ENCODE measurements at regions not wholly inside any gene's neighbourhood (a gene's known extent, or its start where the extent isn't known, plus 50 kb on each side); places are given as distances from the start of the nearest gene placed in this dataset.

DNA sequence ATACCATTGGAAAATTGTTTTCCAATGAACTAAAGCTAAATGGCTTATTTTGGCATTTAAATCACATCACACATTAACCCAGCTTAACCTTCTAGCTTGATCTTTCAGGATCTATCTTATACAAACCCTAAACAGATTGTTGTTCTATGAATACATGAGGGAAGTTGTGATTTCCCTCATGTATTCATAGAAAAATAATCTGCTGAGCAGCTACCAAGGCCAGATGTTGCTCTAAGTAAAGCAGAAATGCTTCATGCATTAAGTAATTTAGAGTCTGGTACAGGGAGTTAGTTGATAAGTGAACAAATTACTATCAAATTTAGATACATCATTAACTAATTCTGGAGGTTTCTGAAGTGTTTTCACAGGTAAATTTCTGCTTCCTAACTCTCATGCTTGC lies 204.6 kb upstream of the ANO3 start:
- H3K4me1 ChIP-seq (ENCODE audit: insufficient read depth, low read length) = no peaks in the 10 kb centered on the region
- no peaks in the 10 kb centered on the region for H3K27me3 ChIP-seq (ENCODE audit: insufficient read depth, low read length)
- no peaks in the 10 kb centered on the region for H3K36me3 ChIP-seq (ENCODE audit: insufficient read depth, low read length)
- no peak overlapping the region for H3K4me3 ChIP-seq (ENCODE audit: low read length)
- H3K9ac ChIP-seq (ENCODE audit: low read depth, low read length) = no peak overlapping the region
- no peak overlapping the region for H3K27ac ChIP-seq (ENCODE audit: low read depth, low read length)
- H3K9me3 ChIP-seq (ENCODE audit: insufficient read depth, low read depth, low read length) = no peaks in the 10 kb centered on the region

DNA sequence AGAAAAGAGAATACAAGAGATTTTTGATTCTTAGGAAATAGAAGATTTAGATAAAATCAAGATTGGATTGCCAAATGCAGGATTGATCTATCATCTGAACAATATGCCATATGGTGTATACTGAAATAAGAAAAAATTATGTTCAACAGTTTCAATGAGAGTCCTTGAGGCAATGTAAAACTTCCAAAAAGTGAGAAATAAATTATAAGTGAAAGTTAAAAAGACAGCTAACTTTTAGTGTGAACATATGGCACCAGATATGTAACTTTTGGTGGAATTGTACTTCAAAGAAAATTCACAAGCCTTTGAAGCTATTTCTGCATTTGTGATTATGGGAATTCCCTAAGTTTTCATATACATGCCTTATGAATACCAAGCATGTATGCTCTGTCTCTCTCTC lies 200.5 kb upstream of the ANO3 start:
- no peaks in the 10 kb centered on the region for H3K4me1 ChIP-seq (ENCODE audit: insufficient read depth, low read length)
- H3K4me3 ChIP-seq (ENCODE audit: low read length) = no peak overlapping the region
- H3K9me3 ChIP-seq (ENCODE audit: insufficient read depth, low read depth, low read length) = no peaks in the 10 kb centered on the region
- no peak overlapping the region for H3K9ac ChIP-seq (ENCODE audit: low read depth, low read length)
- no peak overlapping the region for H3K27ac ChIP-seq (ENCODE audit: low read depth, low read length)
- no peaks in the 10 kb centered on the region for H3K27me3 ChIP-seq (ENCODE audit: insufficient read depth, low read length)
- no peaks in the 10 kb centered on the region for H3K36me3 ChIP-seq (ENCODE audit: insufficient read depth, low read length)

DNA sequence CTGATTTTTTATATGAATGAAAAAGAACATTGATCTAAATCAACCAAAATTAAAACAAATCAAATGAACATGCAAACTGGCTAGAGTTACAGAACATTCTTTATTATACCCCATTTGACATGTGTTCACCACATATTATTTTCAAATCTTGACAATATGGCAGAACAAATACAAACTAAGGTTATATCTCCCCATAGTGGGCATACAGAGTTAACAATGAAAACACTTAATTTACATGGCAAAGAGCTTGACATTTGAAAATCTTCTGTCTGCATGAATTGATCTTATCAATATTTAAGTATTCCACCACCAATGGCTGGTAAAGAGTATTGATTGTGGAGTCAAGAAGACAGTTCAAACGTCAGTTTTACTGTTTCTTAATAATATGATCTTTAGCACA lies 197.9 kb upstream of the ANO3 start:
- Histone ChIP-seq H3K4me3 (ENCODE audit: low read length) (no peak overlapping the region), H3K4me1 (ENCODE audit: insufficient read depth, low read length) (no peaks in the 10 kb centered on the region)
- WGBS = no CpG with 5 or more reads among the region's 1 CpG

DNA sequence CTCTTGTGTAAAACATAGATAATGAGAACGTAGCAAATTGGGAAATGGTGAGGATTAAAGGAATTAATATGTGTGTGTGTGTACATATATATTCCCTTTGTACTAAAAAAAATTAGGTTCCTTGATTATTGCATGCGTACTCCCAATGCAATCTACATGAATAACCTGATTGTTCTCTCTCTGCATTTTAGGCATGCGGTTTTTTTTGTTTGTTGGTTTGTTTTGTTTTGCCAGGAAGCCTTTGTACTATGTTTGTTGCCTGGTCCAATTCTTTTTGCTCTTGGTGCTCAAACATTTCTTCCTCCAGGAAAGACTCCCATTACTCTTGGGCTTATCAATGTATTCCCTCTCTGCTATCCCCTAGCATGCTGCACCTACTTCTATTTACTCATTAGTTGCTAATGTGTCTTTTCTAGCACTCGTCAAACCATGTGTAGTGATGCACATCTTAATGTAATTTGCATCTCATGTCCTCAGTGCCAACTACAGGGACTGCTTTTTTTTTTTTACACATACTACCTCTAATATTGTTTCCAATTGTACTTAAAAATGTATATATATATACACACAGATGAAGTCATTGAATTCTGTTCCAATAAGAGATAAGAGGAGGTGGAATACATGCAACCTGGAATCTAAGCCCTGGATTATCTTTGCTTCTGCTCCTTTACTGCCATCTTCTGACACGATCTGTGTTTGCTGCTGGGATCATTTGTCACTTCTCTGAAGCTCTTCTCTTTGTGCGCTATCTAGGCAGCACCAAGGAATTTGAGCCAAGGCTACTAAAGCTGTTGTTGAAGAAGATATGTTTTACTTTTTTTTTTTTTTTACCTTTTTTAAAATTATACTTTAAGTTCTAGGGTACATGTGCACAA lies 197.2 kb upstream of the ANO3 start:
- no peaks in the 10 kb centered on the region for H3K27me3 ChIP-seq (ENCODE audit: insufficient read depth, low read length)
- no peak overlapping the region for H3K4me3 ChIP-seq (ENCODE audit: low read length)
- H3K9me3 ChIP-seq (ENCODE audit: insufficient read depth, low read depth, low read length) = no peaks in the 10 kb centered on the region
- no peak overlapping the region for H3K9ac ChIP-seq (ENCODE audit: low read depth, low read length)
- 63% methylated on average over 3 of the region's 6 CpGs for WGBS
- H3K36me3 ChIP-seq (ENCODE audit: insufficient read depth, low read length) = no peaks in the 10 kb centered on the region
- no peaks in the 10 kb centered on the region for H3K4me1 ChIP-seq (ENCODE audit: insufficient read depth, low read length)
- no peak overlapping the region for H3K27ac ChIP-seq (ENCODE audit: low read depth, low read length)

More for the DNA sequence above, 197.9 kb upstream of the ANO3 start:
- Histone ChIP-seq H3K27ac (ENCODE audit: low read depth, low read length) (no peak overlapping the region), H3K9ac (ENCODE audit: low read depth, low read length) (no peak overlapping the region), H3K27me3 (ENCODE audit: insufficient read depth, low read length) (no peaks in the 10 kb centered on the region), H3K36me3 (ENCODE audit: insufficient read depth, low read length) (no peaks in the 10 kb centered on the region), H3K9me3 (ENCODE audit: insufficient read depth, low read depth, low read length) (no peaks in the 10 kb centered on the region)

DNA sequence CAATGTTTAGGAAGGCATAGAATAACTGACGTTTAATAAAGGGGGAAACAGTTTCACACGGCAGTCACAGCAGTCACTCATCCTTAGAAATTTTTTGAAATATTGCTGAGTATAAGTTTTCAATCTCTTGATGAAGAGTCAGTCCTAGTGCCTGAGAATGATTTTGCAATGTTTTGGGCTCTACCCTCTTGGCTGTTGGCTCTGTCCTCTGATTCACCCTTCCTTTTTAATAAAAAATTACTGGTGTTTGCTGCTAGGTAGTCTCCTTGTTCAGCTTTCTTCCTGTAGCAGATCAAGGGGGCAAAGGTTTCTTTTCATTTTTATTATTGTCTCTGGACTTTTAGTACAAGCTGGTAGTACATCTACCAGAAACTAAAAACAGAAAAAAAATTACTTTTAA lies 194.3 kb upstream of the ANO3 start:
- no peak overlapping the region for H3K9ac ChIP-seq (ENCODE audit: low read depth, low read length)
- H3K27ac ChIP-seq (ENCODE audit: low read depth, low read length) = no peak overlapping the region
- peaks cover 2% of the 10 kb centered on the region; the same call in 1 of the 2 replicates for H3K4me1 ChIP-seq (ENCODE audit: insufficient read depth, low read length)
- H3K4me3 ChIP-seq (ENCODE audit: low read length) = no peak overlapping the region
- no peaks in the 10 kb centered on the region for H3K9me3 ChIP-seq (ENCODE audit: insufficient read depth, low read depth, low read length)
- H3K27me3 ChIP-seq (ENCODE audit: insufficient read depth, low read length) = no peaks in the 10 kb centered on the region
- no peaks in the 10 kb centered on the region for H3K36me3 ChIP-seq (ENCODE audit: insufficient read depth, low read length)
- 97% methylated on average over 2 of the region's 2 CpGs for WGBS

DNA sequence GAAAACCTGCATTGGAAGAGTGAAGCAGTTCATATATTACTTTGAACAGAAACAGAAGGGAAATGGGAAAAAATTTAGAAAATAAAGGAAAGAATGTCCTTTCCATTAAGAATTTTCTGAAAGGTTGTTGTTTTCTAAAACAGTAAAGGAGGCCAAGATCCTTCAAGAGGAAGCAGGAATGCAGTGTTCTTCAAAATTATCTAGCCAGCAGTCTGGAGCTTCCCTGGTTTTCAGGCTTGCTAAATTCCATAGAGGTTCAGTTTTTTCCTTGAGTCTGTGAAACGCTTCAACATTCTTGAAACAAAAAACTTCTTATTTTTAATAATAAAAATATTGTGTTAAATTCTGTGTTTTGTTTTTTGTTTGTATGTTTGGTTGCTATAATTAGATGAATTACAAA lies 189.0 kb upstream of the ANO3 start:
- Histone ChIP-seq H3K4me3 (ENCODE audit: low read length) (no peak overlapping the region), H3K27ac (ENCODE audit: low read depth, low read length) (no peak overlapping the region), H3K9me3 (ENCODE audit: insufficient read depth, low read depth, low read length) (no peaks in the 10 kb centered on the region), H3K36me3 (ENCODE audit: insufficient read depth, low read length) (no peaks in the 10 kb centered on the region), H3K9ac (ENCODE audit: low read depth, low read length) (no peak overlapping the region), H3K4me1 (ENCODE audit: insufficient read depth, low read length) (peaks cover 19% of the 10 kb centered on the region), H3K27me3 (ENCODE audit: insufficient read depth, low read length) (no peaks in the 10 kb centered on the region)
- WGBS = no CpG with 5 or more reads among the region's 1 CpG

DNA sequence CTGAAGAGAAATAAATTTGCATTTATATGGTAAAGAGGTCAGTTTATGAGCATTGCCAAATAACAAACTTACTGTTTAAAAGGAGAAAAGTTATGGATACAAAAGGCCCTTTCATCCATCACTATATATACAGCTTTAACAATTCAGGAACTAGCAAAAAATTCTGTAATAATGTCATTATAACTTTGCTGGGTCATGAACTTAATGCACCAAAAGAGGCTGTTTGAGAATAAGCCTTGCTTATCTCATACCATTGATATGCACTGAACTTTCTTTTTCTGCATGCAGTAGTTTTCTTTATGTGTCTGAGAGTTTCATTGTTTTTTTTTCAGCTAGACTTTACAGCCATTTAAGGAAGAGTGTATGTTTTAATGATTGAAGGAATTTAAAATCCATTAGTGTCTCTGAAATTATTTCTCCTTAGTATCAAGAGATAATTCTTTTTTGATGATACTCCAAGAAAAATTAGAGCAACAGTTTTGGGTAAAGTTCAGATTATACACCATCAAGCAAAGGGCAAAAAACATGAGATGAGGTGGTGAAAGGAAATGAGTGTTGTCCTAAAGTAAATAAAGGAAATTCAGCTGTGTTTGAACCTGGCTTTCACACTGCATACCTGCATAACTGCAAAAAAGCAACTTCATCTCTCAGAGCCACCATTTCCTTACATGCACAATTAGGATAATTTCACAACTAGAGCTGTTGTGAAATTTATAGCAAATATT lies 188.2 kb upstream of the ANO3 start:
- peaks cover 19% of the 10 kb centered on the region for H3K4me1 ChIP-seq (ENCODE audit: insufficient read depth, low read length)
- H3K9me3 ChIP-seq (ENCODE audit: insufficient read depth, low read depth, low read length) = no peaks in the 10 kb centered on the region
- H3K9ac ChIP-seq (ENCODE audit: low read depth, low read length) = no peak overlapping the region
- H3K36me3 ChIP-seq (ENCODE audit: insufficient read depth, low read length) = no peaks in the 10 kb centered on the region
- H3K27me3 ChIP-seq (ENCODE audit: insufficient read depth, low read length) = no peaks in the 10 kb centered on the region
- no peak overlapping the region for H3K27ac ChIP-seq (ENCODE audit: low read depth, low read length)
- H3K4me3 ChIP-seq (ENCODE audit: low read length) = no peak overlapping the region

DNA sequence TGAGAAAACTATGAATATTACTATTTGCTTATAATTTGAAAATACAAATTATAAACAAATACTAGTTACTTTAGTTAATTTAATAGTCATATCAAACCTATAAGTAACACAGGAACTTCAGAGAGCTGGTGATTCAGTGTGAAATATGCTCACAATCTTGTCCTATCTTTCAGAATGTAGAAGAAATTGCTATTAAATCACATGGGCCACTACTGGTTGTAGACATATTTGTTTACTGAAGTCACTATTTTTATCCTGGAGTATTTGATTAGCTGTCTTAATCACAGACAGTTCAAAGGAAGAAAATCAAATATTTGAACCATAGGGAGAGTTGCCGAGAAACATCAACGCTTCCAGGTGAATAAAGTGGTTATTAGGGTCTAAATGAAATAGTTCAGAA lies 187.6 kb upstream of the ANO3 start:
- H3K4me3 ChIP-seq (ENCODE audit: low read length) = no peak overlapping the region
- no peaks in the 10 kb centered on the region for H3K27me3 ChIP-seq (ENCODE audit: insufficient read depth, low read length)
- H3K9me3 ChIP-seq (ENCODE audit: insufficient read depth, low read depth, low read length) = no peaks in the 10 kb centered on the region
- no peak overlapping the region for H3K9ac ChIP-seq (ENCODE audit: low read depth, low read length)
- no peaks in the 10 kb centered on the region for H3K36me3 ChIP-seq (ENCODE audit: insufficient read depth, low read length)
- H3K4me1 ChIP-seq (ENCODE audit: insufficient read depth, low read length) = peaks cover 19% of the 10 kb centered on the region
- H3K27ac ChIP-seq (ENCODE audit: low read depth, low read length) = no peak overlapping the region
- no CpG with 5 or more reads among the region's 2 CpGs for WGBS

DNA sequence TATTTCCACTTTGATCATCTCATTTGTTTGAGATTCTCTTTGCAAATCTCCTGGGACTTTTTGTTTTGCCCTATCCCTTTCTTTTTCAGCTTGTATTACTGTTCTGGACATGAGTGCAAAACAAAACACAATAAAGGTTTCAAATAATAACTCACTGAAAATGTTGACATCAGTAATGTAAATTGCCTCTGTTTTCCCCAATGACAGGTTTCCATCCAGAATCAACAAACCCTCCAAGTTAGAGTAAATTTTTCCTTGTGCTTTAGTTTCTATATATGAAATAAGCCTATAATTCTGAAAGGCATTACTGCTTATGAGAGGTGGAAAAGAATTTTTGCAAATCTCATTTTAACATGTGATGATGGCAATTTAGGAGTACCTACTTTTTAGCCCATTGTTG lies 187.0 kb upstream of the ANO3 start:
- H3K9me3 ChIP-seq (ENCODE audit: insufficient read depth, low read depth, low read length) = no peaks in the 10 kb centered on the region
- no peak overlapping the region for H3K4me3 ChIP-seq (ENCODE audit: low read length)
- peaks cover 19% of the 10 kb centered on the region for H3K4me1 ChIP-seq (ENCODE audit: insufficient read depth, low read length)
- no peaks in the 10 kb centered on the region for H3K36me3 ChIP-seq (ENCODE audit: insufficient read depth, low read length)
- no peaks in the 10 kb centered on the region for H3K27me3 ChIP-seq (ENCODE audit: insufficient read depth, low read length)
- no peak overlapping the region for H3K27ac ChIP-seq (ENCODE audit: low read depth, low read length)
- no peak overlapping the region for H3K9ac ChIP-seq (ENCODE audit: low read depth, low read length)

DNA sequence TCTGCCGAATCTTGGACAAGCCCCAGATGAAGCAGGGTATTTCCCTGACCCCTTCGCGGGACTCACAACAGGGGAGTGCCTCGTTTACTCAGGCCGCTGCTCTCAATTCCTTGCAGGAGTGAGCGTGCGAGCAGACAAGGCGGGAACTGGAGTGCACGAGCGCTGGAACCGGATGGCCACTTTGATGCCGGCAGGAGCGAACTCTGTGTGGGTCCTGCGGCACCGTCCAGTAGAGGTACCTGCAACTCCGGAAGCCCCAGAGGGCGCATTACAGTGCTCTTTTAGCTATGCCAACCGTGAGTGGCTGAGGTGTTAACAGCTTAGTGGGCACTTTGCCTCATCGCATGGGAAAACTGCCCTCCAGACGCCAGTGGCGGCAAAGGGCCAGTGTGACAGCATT lies 182.3 kb upstream of the ANO3 start:
- H3K27me3 ChIP-seq (ENCODE audit: insufficient read depth, low read length) = no peaks in the 10 kb centered on the region
- H3K9ac ChIP-seq (ENCODE audit: low read depth, low read length) = no peak overlapping the region
- no peak overlapping the region for H3K27ac ChIP-seq (ENCODE audit: low read depth, low read length)
- H3K4me3 ChIP-seq (ENCODE audit: low read length) = no peak overlapping the region
- 96% methylated on average over 21 of the region's 21 CpGs for WGBS
- no peaks in the 10 kb centered on the region; the same call in 1 of the 2 replicates for H3K4me1 ChIP-seq (ENCODE audit: insufficient read depth, low read length)
- no peaks in the 10 kb centered on the region for H3K9me3 ChIP-seq (ENCODE audit: insufficient read depth, low read depth, low read length)
- H3K36me3 ChIP-seq (ENCODE audit: insufficient read depth, low read length) = no peaks in the 10 kb centered on the region

DNA sequence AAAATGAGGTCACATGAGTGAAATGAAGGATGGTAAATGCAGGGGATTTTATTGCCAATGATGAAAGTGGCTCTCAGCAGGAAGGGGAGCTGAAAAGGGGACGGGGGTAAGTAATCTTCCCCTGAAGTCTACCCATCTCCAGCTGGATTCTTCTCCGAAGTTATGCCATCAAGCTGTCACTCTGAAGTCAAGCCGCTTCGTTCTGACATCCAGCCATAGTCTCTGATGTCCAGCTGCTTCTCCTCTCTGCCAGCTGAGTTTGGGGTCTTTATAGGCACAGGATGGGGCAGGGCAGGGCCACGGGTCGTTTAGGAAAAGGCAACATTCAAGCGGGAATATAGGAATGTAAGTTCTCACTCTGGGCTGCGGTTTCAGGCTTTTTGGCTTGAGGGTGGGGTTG lies 181.9 kb upstream of the ANO3 start:
- Histone ChIP-seq H3K27ac (ENCODE audit: low read depth, low read length) (no peak overlapping the region), H3K9me3 (ENCODE audit: insufficient read depth, low read depth, low read length) (no peaks in the 10 kb centered on the region), H3K36me3 (ENCODE audit: insufficient read depth, low read length) (no peaks in the 10 kb centered on the region), H3K27me3 (ENCODE audit: insufficient read depth, low read length) (no peaks in the 10 kb centered on the region), H3K4me1 (ENCODE audit: insufficient read depth, low read length) (no peaks in the 10 kb centered on the region), H3K4me3 (ENCODE audit: low read length) (no peak overlapping the region), H3K9ac (ENCODE audit: low read depth, low read length) (no peak overlapping the region)
- 97% methylated on average over 8 of the region's 8 CpGs for WGBS

All from HUES64 (cell line).